Large intestine (tissue), 3 donors: ENCODE measurements at regions not wholly inside any gene's neighbourhood (a gene's known extent, or its start where the extent isn't known, plus 50 kb on each side); places are given as distances from the start of the nearest gene placed in this dataset.

Experiments used
- DNase-seq, 2 donors: peaks; one replicate each; pipeline versions ENCODE4 v3.0.0 to v3.0.0-alpha.2; 2013
- H3K27ac ChIP-seq: one replicate; pipeline ENCODE4 v1.5.1; 2013; ENCODE audit warnings: low read length
- H3K27me3 ChIP-seq: 2 replicates; pipeline ENCODE4 v1.6.1; 2013; ENCODE audit warnings: low read length; ENCODE audit not compliant: control insufficient read depth, insufficient read depth
- H3K36me3 ChIP-seq: 2 replicates; pipeline ENCODE4 v1.6.1; 2013; ENCODE audit warnings: low read length; ENCODE audit not compliant: control insufficient read depth, insufficient read depth
- H3K4me1 ChIP-seq: one replicate; pipeline ENCODE4 v1.6.1; 2013; ENCODE audit warnings: low read length; ENCODE audit not compliant: control insufficient read depth, insufficient read depth
- H3K4me3 ChIP-seq: one replicate; pipeline ENCODE4 v1.5.1; 2013; ENCODE audit warnings: low read length
- H3K9me3 ChIP-seq: one replicate; pipeline ENCODE4 v1.6.1; 2013; ENCODE audit warnings: mild to moderate bottlenecking, low read depth, low read length, moderate library complexity; ENCODE audit not compliant: control insufficient read depth
- WGBS: methylation state at CpG from one replicate; pipeline ENCODE4 v1.1.5; 2013; ENCODE audit warnings: low lambda C conversion rate; ENCODE audit not compliant: insufficient coverage; 5-methylcytosine and 5-hydroxymethylcytosine counted together

DNA sequence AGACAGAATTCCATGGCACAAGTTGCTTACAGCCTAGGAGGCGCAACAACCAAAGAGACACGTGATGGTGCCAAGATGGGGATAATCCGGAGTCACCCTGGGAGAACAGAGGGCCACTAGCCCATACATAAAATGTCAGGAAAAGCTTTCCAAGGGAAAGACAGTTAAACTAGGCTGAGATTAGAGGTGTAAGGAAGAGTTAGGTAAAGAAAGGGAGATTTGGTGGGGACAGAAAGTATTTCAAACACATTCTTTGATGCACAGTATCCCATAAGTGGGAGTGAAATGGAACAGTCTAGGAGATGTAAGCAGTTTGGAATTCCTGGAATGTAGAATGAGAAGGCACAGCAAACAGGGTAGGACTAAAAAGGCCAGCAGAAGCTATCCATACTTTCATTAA, 860.9 kb upstream of the LCORL start:
- no peaks in the 10 kb centered on the region for H3K36me3 ChIP-seq
- no CpG with 5 or more reads among the region's 3 CpGs for WGBS
- no peaks in the 10 kb centered on the region for H3K27me3 ChIP-seq
- no peak for DNase-seq
- no peaks in the 10 kb centered on the region for H3K9me3 ChIP-seq
- no peak overlapping the region for H3K27ac ChIP-seq
- H3K4me1 ChIP-seq: no peaks in the 10 kb centered on the region
- H3K4me3 ChIP-seq: no peak overlapping the region

DNA sequence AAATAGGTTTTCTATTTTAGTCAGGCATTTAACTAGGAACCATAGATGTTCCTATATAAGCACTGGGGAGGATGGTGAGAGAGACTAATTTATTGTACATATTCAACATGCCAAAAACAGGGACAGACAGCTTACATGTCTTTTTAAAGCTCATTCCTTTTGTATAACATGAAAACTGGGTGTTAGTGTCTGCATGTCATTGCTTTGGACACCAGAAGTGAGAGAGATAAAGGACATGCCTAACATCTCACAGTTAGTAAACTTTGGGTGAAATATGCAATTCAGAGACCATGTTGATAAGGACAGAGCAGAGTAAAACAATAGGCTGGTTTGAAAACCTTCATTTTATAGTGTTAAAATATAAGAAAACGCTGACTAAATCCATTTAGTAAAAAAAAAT, 860.0 kb upstream of the LCORL start:
- no peak for DNase-seq
- Histone ChIP-seq H3K9me3 (no peaks in the 10 kb centered on the region), H3K4me1 (no peaks in the 10 kb centered on the region), H3K27ac (no peak overlapping the region), H3K4me3 (no peak overlapping the region), H3K36me3 (no peaks in the 10 kb centered on the region), H3K27me3 (no peaks in the 10 kb centered on the region)
- 90% methylated on average over 1 of the region's 1 CpG for WGBS

DNA sequence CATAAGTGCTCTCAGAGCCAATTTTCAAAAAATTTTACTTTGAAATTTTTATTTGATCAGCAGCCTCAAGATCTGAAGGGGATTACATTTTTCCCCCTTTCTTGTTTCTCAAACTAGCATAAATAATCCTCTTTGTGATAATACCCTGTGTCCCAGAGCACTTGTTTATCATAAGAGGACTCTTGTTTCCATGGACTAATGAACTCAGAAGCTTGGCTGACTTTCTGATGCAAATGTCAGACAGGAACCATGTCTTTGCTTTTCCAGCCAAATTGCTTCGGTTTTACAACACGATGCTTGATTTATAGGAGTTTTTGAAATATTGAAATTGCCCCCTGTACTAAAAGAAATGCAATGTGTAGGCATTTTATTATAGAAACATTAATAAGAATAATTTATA, 859.3 kb upstream of the LCORL start:
- H3K27me3 ChIP-seq: no peaks in the 10 kb centered on the region
- no peak for DNase-seq
- H3K36me3 ChIP-seq: no peaks in the 10 kb centered on the region
- no peaks in the 10 kb centered on the region for H3K9me3 ChIP-seq
- H3K4me3 ChIP-seq: no peak overlapping the region
- H3K27ac ChIP-seq: no peak overlapping the region
- WGBS: no CpG with 5 or more reads among the region's 2 CpGs
- no peaks in the 10 kb centered on the region for H3K4me1 ChIP-seq

DNA sequence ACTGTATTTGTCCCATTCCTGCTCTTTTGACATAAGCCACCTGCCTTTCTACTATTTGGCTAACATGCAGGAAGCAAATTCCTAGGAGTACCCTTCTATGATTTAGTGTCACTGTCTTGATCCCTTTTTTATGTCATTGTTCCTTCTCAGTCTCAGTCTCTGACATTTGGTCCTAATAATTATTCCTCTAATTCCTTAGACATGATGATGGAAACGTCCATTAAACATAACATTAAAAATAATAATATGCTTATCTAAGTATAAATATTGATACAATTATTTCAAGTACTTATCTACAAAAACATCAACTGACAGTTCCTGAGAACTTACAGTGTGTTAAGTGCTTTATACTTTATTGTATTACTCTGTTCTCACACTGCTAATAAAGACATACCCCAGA, 857.0 kb upstream of the LCORL start:
- WGBS: 80% methylated on average over 1 of the region's 1 CpG
- Histone ChIP-seq H3K4me1 (no peaks in the 10 kb centered on the region), H3K27ac (no peak overlapping the region), H3K9me3 (peaks cover 3% of the 10 kb centered on the region), H3K4me3 (no peak overlapping the region), H3K36me3 (no peaks in the 10 kb centered on the region), H3K27me3 (no peaks in the 10 kb centered on the region)
- no peak for DNase-seq

DNA sequence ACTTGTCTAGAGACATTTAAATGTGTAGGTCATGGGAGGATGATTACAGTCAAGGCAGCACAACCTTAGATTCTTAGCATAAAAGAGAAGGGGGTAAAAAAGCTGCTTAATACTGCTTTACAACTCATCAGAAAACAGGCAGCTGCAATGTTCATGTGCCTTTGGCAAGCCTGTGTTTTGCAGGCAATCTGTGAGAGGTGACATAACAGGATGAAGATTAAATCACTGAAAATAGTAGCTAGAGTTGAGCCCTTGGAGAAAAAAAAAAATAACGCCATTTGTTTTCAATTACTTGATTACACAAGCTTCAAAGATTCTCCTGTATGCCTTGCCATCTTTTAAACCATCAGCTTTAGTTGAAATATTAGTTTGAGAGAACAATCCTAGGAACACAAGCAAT, 847.6 kb upstream of the LCORL start:
- H3K9me3 ChIP-seq: no peaks in the 10 kb centered on the region
- WGBS: no CpG with 5 or more reads among the region's 1 CpG

DNA sequence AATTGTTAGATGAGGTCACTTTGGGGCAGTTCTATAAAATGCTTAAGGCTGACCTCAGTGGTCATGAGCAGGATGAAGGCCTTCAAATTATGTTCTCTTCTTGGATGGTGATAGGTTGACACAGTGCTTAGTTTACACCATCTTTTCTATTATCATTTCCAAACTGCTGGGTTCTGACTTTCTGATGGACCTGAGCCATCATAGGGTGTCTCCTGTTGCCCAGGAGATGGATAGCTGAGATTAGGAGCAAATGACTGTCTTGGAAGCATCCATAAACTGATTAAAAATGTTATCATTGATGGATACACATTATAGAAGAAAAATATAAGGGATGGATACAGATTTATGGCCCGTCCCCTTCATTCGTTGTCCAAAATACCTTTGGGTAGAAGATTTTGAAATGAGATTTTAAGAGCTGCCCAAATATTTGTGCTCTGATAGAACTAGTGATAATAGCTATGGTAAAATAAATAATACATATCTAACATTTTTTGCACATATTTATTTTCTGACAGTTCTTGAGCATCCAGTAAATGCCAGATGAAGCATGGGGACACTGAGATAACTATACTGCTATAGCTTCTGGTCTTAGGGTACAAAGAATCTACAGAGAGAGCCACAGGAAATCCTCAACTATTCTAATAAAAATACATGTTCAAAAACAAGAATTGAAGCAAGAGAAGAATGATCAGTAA, 839.4 kb upstream of the LCORL start:
- H3K27me3 ChIP-seq: no peaks in the 10 kb centered on the region
- no peak overlapping the region for H3K27ac ChIP-seq
- H3K4me1 ChIP-seq: no peaks in the 10 kb centered on the region
- H3K36me3 ChIP-seq: no peaks in the 10 kb centered on the region
- H3K9me3 ChIP-seq: no peaks in the 10 kb centered on the region
- DNase-seq: no peak
- WGBS: 79% methylated on average over 2 of the region's 2 CpGs
- no peak overlapping the region for H3K4me3 ChIP-seq

More for the DNA sequence above, 847.6 kb upstream of the LCORL start:
- Histone ChIP-seq H3K4me3 (no peak overlapping the region), H3K27me3 (no peaks in the 10 kb centered on the region), H3K4me1 (no peaks in the 10 kb centered on the region), H3K36me3 (no peaks in the 10 kb centered on the region), H3K27ac (no peak overlapping the region)
- no peak for DNase-seq

DNA sequence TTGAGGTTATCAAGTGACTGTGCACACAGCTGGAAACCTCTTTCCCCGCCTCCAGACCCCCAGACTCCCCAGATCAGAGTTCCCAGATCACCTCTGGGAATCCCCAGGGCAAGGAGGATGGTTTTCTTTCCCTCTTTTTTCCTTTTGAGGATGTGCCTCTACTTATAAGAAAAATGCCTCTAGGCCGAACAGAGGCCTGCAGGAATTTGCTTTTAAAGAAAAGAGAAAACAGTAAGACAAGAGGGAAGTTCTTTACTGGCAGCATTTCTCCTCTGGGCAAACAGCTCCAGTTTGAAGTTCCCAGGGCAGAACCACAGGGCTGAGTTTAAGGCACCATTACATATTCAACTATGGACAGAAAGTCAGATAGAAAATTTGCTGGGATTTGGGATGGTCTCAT, 837.9 kb upstream of the LCORL start:
- WGBS: no CpG with 5 or more reads among the region's 2 CpGs
- DNase-seq: no peak
- no peak overlapping the region for H3K4me3 ChIP-seq

DNA sequence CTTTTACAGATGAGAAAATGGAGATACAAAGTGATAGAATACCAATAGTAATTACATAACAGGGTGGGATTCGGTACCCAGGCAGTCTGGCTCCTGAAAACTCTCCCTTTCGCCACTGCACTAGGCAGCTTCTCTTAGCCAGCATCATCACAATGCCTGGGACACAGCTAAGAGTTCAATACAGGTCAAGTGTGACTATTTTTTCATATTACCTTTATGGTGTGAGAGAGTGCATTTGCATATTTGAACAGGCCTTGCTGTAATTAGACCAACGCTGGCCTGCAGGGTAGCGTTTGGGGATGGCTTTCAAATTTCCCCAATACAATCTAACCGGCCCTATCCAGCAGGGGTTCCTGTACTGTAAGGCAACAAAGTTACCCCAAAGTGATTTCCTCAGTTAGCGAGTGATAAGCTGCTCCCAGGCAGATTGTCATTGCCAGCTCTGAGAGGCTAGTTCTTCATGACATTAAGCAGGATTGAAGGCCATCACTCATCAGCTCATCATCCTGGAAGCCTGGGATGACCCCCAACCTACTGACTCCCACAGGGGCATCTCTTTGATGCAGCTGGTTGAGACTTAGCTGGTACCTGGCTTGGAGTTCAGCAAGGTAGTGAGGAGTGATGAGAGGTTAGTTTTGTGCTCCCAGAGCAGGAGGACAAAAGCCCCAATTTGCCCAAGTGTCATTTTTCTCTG, 836.8 kb upstream of the LCORL start:
- H3K4me3 ChIP-seq: no peak overlapping the region
- no peaks in the 10 kb centered on the region for H3K27me3 ChIP-seq
- H3K27ac ChIP-seq: no peak overlapping the region
- WGBS: no CpG with 5 or more reads among the region's 6 CpGs
- H3K9me3 ChIP-seq: no peaks in the 10 kb centered on the region
- H3K4me1 ChIP-seq: no peaks in the 10 kb centered on the region
- no peaks in the 10 kb centered on the region for H3K36me3 ChIP-seq
- DNase-seq: no peak

More for the DNA sequence above, 837.9 kb upstream of the LCORL start:
- Histone ChIP-seq H3K9me3 (no peaks in the 10 kb centered on the region), H3K4me1 (no peaks in the 10 kb centered on the region), H3K27me3 (no peaks in the 10 kb centered on the region), H3K36me3 (no peaks in the 10 kb centered on the region), H3K27ac (no peak overlapping the region)

DNA sequence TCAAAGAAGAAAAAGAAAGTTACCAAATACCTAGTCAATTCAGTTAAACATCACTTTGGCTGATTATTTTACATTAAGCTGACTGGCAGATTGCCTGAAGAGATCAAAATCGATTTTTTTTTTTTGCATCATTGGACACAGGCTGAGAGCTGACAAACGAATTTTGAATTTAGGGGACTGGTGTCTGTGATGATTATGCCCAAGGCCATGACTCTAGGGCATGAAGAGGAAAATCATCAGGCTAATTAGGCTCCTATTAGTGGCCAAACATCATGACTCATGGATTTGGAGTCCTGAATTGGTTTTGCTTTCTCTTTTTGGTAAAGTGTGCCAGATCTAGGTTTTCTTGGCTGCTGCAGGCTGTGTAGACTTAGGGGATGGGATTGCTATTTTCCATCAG, 829.3 kb upstream of the LCORL start:
- DNase-seq: no peak
- WGBS: no CpG with 5 or more reads among the region's 2 CpGs
- Histone ChIP-seq H3K4me1 (no peaks in the 10 kb centered on the region), H3K4me3 (no peak overlapping the region), H3K36me3 (no peaks in the 10 kb centered on the region), H3K27ac (no peak overlapping the region), H3K27me3 (no peaks in the 10 kb centered on the region), H3K9me3 (no peaks in the 10 kb centered on the region)

DNA sequence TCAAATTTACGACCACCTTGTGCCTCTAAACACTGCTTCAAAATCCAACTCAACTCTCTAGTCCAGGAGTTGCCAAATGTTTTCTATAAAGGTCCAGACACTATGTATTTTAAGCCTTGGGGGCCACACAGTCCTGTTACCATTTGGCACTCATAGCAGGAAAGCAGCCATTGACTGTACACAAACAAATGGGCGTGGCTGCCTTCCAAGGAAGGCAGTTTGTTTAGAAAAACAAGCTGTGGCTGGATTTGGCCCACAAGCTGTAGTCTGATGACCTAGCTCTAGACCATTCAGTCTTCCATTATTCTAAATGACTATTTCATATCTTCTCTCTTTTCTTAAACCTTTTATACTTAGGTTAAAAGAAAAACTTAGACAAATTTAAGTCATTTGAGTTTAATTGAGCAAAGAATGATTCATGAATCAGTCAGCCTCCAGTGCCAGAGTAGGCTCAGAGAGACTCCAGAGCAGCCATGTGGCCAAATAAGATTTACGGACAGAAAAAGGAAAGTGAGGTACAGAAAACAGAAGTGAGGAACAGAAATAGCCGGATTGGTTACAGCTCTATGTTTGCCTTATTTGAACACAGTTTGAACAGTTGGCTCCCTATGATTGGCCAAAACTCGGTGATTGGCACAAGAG, 825.8 kb upstream of the LCORL start:
- Histone ChIP-seq H3K36me3 (no peaks in the 10 kb centered on the region), H3K4me1 (no peaks in the 10 kb centered on the region), H3K27ac (no peak overlapping the region), H3K27me3 (no peaks in the 10 kb centered on the region), H3K9me3 (peaks cover 5% of the 10 kb centered on the region), H3K4me3 (no peak overlapping the region)
- 72% methylated on average over 2 of the region's 5 CpGs for WGBS
- DNase-seq: no peak
